Parathyroid adenoma (tissue), 2 donors: ENCODE measurements at regions not wholly inside any gene's neighbourhood (a gene's known extent, or its start where the extent isn't known, plus 50 kb on each side); places are given as distances from the start of the nearest gene placed in this dataset.

Experiments
- H2AFZ ChIP-seq: fragments of 300-600 bp; sonication (generic); one replicate; pipeline ENCODE4 v1.7.0; 2017; ENCODE audit warnings: antibody characterized with exemption, mild to moderate bottlenecking
- H3K27ac ChIP-seq: fragments of 300-600 bp; sonication (generic); one replicate; pipeline ENCODE4 v1.7.0; 2017
- H3K27me3 ChIP-seq: fragments of 300-600 bp; sonication (generic); one replicate; pipeline ENCODE4 v1.7.0; 2017; ENCODE audit warnings: low read length; ENCODE audit not compliant: control insufficient read depth, insufficient read depth
- H3K36me3 ChIP-seq: fragments of 300-600 bp; sonication (generic); one replicate; pipeline ENCODE4 v1.7.0; 2017; ENCODE audit warnings: low read length; ENCODE audit not compliant: control insufficient read depth, insufficient read depth
- H3K4me1 ChIP-seq: fragments of 300-600 bp; sonication (generic); one replicate; pipeline ENCODE4 v1.7.0; 2017; ENCODE audit warnings: control low read depth
- H3K4me2 ChIP-seq: fragments of 300-600 bp; sonication (generic); one replicate; pipeline ENCODE4 v1.7.0; 2017; ENCODE audit warnings: low read length
- H3K4me3 ChIP-seq: fragments of 300-600 bp; sonication (generic); one replicate; pipeline ENCODE4 v1.7.0; 2017; ENCODE audit warnings: low read depth, low read length
- H3K79me2 ChIP-seq: fragments of 300-600 bp; sonication (generic); one replicate; pipeline ENCODE4 v1.7.0; 2017; ENCODE audit warnings: control low read depth
- H3K9ac ChIP-seq: fragments of 300-600 bp; sonication (generic); one replicate; pipeline ENCODE4 v1.7.0; 2017; ENCODE audit warnings: mild to moderate bottlenecking
- H3K9me3 ChIP-seq: fragments of 300-600 bp; sonication (generic); one replicate; pipeline ENCODE4 v1.7.0; 2017; ENCODE audit warnings: low read length; ENCODE audit not compliant: control insufficient read depth
- CTCF ChIP-seq: fragments of 300-600 bp; sonication (generic); IDR thresholded peaks from one replicate; pipeline ENCODE4 v1.7.0; 2017; ENCODE audit warnings: antibody characterized with exemption, mild to moderate bottlenecking
- donor health status: primary hyperparathyroidism.

GRCh38 chr2:12110481-12110880, 364.0 kb downstream of the LPIN1 start:
- no peak overlapping the region for H3K4me3 ChIP-seq
- peaks cover 2% of the 10 kb centered on the region for H3K4me1 ChIP-seq
- no peak overlapping the region for H3K4me2 ChIP-seq
- no peak overlapping the region for H3K27ac ChIP-seq
- no peak overlapping the region for H2AFZ ChIP-seq
- no peaks in the 10 kb centered on the region for H3K9me3 ChIP-seq
- H3K79me2 ChIP-seq: no peaks in the 10 kb centered on the region
- no peaks in the 10 kb centered on the region for H3K27me3 ChIP-seq
- no peak for TF ChIP-seq CTCF
- no peak overlapping the region for H3K9ac ChIP-seq
- no peaks in the 10 kb centered on the region for H3K36me3 ChIP-seq

DNA sequence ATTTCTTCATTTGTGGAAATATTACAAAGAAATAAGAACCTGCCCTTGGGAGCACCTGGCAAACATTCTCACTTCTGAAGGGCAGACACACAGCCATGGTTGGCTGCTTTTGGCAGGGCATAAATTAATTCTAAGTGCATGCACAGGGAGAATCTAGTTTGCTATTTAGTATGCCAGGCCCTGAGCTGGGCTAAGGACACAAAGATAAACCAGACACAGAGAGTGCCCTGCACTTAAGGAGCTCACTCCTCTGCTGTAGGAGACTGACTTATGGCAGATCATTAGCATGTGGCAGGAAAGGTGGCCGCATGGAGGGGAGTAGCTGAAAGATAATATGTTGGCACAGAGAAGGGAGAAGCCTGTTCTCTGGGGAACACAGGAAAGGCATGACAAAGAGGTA, 367.0 kb downstream of the LPIN1 start:
- no peak for TF ChIP-seq CTCF
- Histone ChIP-seq H3K27me3 (no peaks in the 10 kb centered on the region), H3K4me1 (peaks cover 2% of the 10 kb centered on the region), H3K4me3 (no peak overlapping the region), H3K27ac (no peak overlapping the region), H3K4me2 (no peak overlapping the region), H3K36me3 (no peaks in the 10 kb centered on the region), H3K9me3 (no peaks in the 10 kb centered on the region), H2AFZ (no peak overlapping the region), H3K9ac (no peak overlapping the region), H3K79me2 (no peaks in the 10 kb centered on the region)

- peaks cover 2% of the 10 kb centered on the region for H3K4me1 ChIP-seq
- H3K27me3 ChIP-seq: no peaks in the 10 kb centered on the region
- no peaks in the 10 kb centered on the region for H3K79me2 ChIP-seq
- H2AFZ ChIP-seq: no peak overlapping the region
- no peak overlapping the region for H3K4me2 ChIP-seq
- no peak for TF ChIP-seq CTCF
- no peak overlapping the region for H3K4me3 ChIP-seq
- H3K9ac ChIP-seq: no peak overlapping the region
- no peaks in the 10 kb centered on the region for H3K36me3 ChIP-seq
- no peak overlapping the region for H3K27ac ChIP-seq
- H3K9me3 ChIP-seq: no peaks in the 10 kb centered on the region
Observed at GRCh38 chr2:12114816-12115215, 368.4 kb downstream of the LPIN1 start.

DNA sequence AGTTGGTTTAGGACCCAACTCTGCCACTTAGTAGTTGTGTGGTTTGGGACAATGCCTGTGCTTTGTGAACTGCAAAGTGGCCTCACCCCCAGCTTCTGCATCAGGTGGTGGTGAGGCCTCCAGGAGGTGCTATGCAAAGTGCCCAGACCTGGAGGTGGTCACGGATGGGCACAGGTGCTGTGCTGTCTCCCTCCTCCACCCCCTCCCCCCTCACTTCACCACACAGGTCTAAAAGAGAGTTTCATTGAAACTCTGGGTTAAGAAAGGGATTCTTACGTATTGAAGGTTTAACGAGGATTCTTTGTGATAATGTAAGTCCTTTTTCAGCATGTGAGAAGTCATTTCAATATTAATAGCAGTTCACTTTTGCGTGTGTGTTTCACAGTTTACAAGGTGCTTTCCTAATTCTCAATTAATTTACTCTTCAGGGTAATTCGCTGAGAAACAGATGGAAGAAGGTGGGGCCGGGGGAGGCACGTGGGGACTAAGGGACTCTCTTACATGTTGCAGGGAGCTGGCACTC, 369.9 kb downstream of the LPIN1 start:
- no peaks in the 10 kb centered on the region for H3K9me3 ChIP-seq
- no peak for TF ChIP-seq CTCF
- H3K9ac ChIP-seq: no peak overlapping the region
- no peaks in the 10 kb centered on the region for H3K36me3 ChIP-seq
- no peak overlapping the region for H3K4me2 ChIP-seq
- no peaks in the 10 kb centered on the region for H3K4me1 ChIP-seq
- H3K27ac ChIP-seq: no peak overlapping the region
- no peak overlapping the region for H2AFZ ChIP-seq
- no peaks in the 10 kb centered on the region for H3K79me2 ChIP-seq
- H3K27me3 ChIP-seq: no peaks in the 10 kb centered on the region
- no peak overlapping the region for H3K4me3 ChIP-seq

DNA sequence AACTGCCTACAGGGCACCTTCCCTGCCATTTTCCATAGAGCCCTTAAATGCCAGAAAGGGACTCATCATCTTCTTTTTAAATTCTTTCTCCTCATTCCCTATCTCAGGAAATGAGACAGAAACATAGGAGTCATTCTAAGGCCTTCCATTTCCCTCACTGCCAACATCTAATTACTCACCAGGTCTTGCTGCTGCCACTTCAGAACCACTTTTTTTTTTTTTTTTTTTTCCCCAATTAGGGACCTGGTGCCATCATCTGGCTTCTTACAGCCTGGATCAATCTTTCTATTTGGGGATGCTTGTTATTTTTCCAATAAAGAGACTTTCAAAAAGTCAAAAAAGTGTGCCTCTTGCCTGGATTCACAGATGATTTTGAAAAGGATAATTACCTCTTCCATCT, 373.4 kb downstream of the LPIN1 start:
- H3K4me2 ChIP-seq: no peak overlapping the region
- no peak overlapping the region for H2AFZ ChIP-seq
- H3K9ac ChIP-seq: no peak overlapping the region
- H3K9me3 ChIP-seq: no peaks in the 10 kb centered on the region
- H3K4me3 ChIP-seq: no peak overlapping the region
- H3K27me3 ChIP-seq: no peaks in the 10 kb centered on the region
- no peak for TF ChIP-seq CTCF
- H3K27ac ChIP-seq: no peak overlapping the region
- no peaks in the 10 kb centered on the region for H3K4me1 ChIP-seq
- H3K36me3 ChIP-seq: no peaks in the 10 kb centered on the region
- H3K79me2 ChIP-seq: no peaks in the 10 kb centered on the region
